HepG2 (cell line): ENCODE measurements at regions not wholly inside any gene's neighbourhood (a gene's known extent, or its start where the extent isn't known, plus 50 kb on each side); places are given as distances from the start of the nearest gene placed in this dataset.

Source experiments
- ATAC-seq: fragments of 200-7000 bp; cut with Tn5 transposase; 3 replicates; pipeline ENCODE4 v1.9.1; 2020; ENCODE audit warnings: mild to moderate bottlenecking, moderate library complexity
- BruUV-seq: library from RNA; stranded (reverse); fragments of 400-500 nt; replicated peaks from 2 replicates; lab custom pipeline; 2021; lab: Mats Ljungman, UMichigan
- CTCF ChIA-PET: fragments of 300-600 bp; formaldehyde crosslinking; extraction: SDS; loops from one replicate; lab custom pipeline; 2021; ENCODE audit warnings: low total read pairs, inconsistent platforms, low intra/inter-chr PET ratio; lab: Yijun Ruan, JAX
- POLR2A ChIA-PET: fragments of 350-600 bp; sonication (Branson Sonifier 250); formaldehyde crosslinking; loops from one replicate; lab custom pipeline; 2020; ENCODE audit warnings: antibody characterized with exemption, inconsistent platforms; lab: Yijun Ruan, JAX
- DNase-seq: peaks from one replicate; pipeline ENCODE4 v3.0.0-alpha.2; 2015; ENCODE audit warnings: low spot score
- FAIRE-seq: peaks from 3 replicates; lab custom pipeline; 2011; peaks lifted over from hg19 to GRCh38; lab: Jason Lieb, UNC
- H2AFZ ChIP-seq: one replicate; pipeline ENCODE4 v1.6.1; 2011; ENCODE audit warnings: low read length, inconsistent platforms
- H3K27ac ChIP-seq: fragments of 300-600 bp; 3 replicates; pipeline ENCODE4 v1.8.0; 2011; ENCODE audit warnings: mixed run types, mild to moderate bottlenecking, mixed read lengths, low read length, inconsistent platforms; ENCODE audit not compliant: insufficient read depth; ENCODE audit errors: extremely low read length
- H3K27me3 ChIP-seq, 2 experiments: fragments of 200-600 bp in 1 of 2; 2 replicates in 1 of 2; 3 replicates in 1 of 2; pipeline versions ENCODE4 v1.6.0 to v1.8.0; 2011; ENCODE audit warnings: low read length in 2 of 2, mild to moderate bottlenecking in 2 of 2, moderate library complexity in 2 of 2, inconsistent platforms in 1 of 2; ENCODE audit not compliant: insufficient read depth in 2 of 2, control insufficient read depth in 1 of 2
- H3K36me3 ChIP-seq, 2 experiments: fragments of 200-600 bp in 1 of 2; replicated peaks in 1 of 2; 2 replicates in 1 of 2; 3 replicates in 1 of 2; pipeline versions ENCODE4 v1.5.1 to v1.8.0; 2011; ENCODE audit warnings: low read length in 2 of 2, inconsistent platforms in 1 of 2; ENCODE audit not compliant: insufficient read depth in 2 of 2, control insufficient read depth in 1 of 2
- H3K4me1 ChIP-seq: 2 replicates; pipeline ENCODE4 v1.5.1; 2012; ENCODE audit warnings: low read length, inconsistent platforms; ENCODE audit not compliant: insufficient read depth
- H3K4me2 ChIP-seq: 2 replicates; pipeline ENCODE4 v1.6.0; 2011; ENCODE audit warnings: low read depth, low read length, inconsistent platforms
- H3K4me3 ChIP-seq, 3 experiments: fragments of 200-600 bp in 1 of 3; sonication (generic), shearing (Covaris generic) in 1 of 3; replicated peaks in 1 of 3; 2 replicates each; pipeline ENCODE4 v1.5.1; 2011 to 2016; ENCODE audit warnings: low read length in 3 of 3, inconsistent platforms in 2 of 3, low read depth in 2 of 3, mild to moderate bottlenecking in 2 of 3, control low read depth in 1 of 3, mixed read lengths in 1 of 3; ENCODE audit not compliant: insufficient read depth in 1 of 3
- H3K79me2 ChIP-seq: one replicate; pipeline ENCODE4 v1.6.1; 2011; ENCODE audit warnings: low read length, inconsistent platforms; ENCODE audit not compliant: insufficient read depth
- H3K9ac ChIP-seq: 2 replicates; pipeline ENCODE4 v1.6.0; 2011; ENCODE audit warnings: mild to moderate bottlenecking, low read depth, low read length, inconsistent platforms; ENCODE audit not compliant: insufficient read depth
- H3K9me3 ChIP-seq: 2 replicates; pipeline ENCODE4 v1.5.1; 2012; ENCODE audit warnings: mild to moderate bottlenecking, low read length
- H4K20me1 ChIP-seq: 2 replicates; pipeline ENCODE4 v1.6.0; 2011; ENCODE audit warnings: inconsistent platforms, mild to moderate bottlenecking, low read length, moderate library complexity; ENCODE audit not compliant: insufficient read depth
- CREM ChIP-seq, 2 experiments: sonication (generic) in 1 of 2; formaldehyde crosslinking in 1 of 2; IDR thresholded peaks; 2 replicates each; pipeline versions ENCODE4 v1.4.0 to v1.6.1; 2016 to 2020; ENCODE audit warnings: antibody characterized with exemption in 1 of 2, mild to moderate bottlenecking in 1 of 2, missing genetic modification reagents in 1 of 2
- NPAS2 ChIP-seq: sonication (generic); formaldehyde crosslinking; IDR thresholded peaks from 2 replicates; pipeline ENCODE4 v1.8.0; 2022; ENCODE audit warnings: mild to moderate bottlenecking, missing genetic modification reagents, borderline replicate concordance
- NRL ChIP-seq: sonication (generic); formaldehyde crosslinking; IDR thresholded peaks from 2 replicates; pipeline ENCODE4 v1.5.0; 2020; ENCODE audit warnings: missing genetic modification reagents, mild to moderate bottlenecking, moderate library complexity, borderline replicate concordance
- PITX1 ChIP-seq: sonication (generic); formaldehyde crosslinking; IDR thresholded peaks from 2 replicates; pipeline ENCODE4 v1.5.1; 2020; ENCODE audit warnings: mild to moderate bottlenecking, missing genetic modification reagents
- SIN3B ChIP-seq: fragments of 150-350 bp; IDR thresholded peaks from 2 replicates; pipeline ENCODE4 v1.6.1; 2014; ENCODE audit warnings: low read length
- STAT5B ChIP-seq: sonication (generic); formaldehyde crosslinking; IDR thresholded peaks from 2 replicates; pipeline ENCODE4 v1.4.0; 2020; ENCODE audit warnings: missing genetic modification reagents
- YEATS2 ChIP-seq: sonication (generic); formaldehyde crosslinking; IDR thresholded peaks from 2 replicates; pipeline ENCODE4 v1.4.0; 2020; ENCODE audit warnings: missing genetic modification reagents, borderline replicate concordance
- ZBTB7B ChIP-seq: sonication (generic); formaldehyde crosslinking; IDR thresholded peaks from 2 replicates; pipeline ENCODE4 v1.4.0; 2020; ENCODE audit warnings: missing genetic modification reagents
- ZFP36 ChIP-seq: fragments of 150-350 bp; IDR thresholded peaks from 2 replicates; pipeline ENCODE4 v1.6.1; 2018; ENCODE audit warnings: borderline replicate concordance, low read length, low read depth; ENCODE audit not compliant: partially characterized antibody
- ZNF674 ChIP-seq: sonication (generic); formaldehyde crosslinking; IDR thresholded peaks from 2 replicates; pipeline ENCODE4 v1.5.0; 2020; ENCODE audit warnings: low read depth, mild to moderate bottlenecking, missing genetic modification reagents
- ZNF780A ChIP-seq: sonication (generic); formaldehyde crosslinking; IDR thresholded peaks from 2 replicates; pipeline ENCODE4 v1.8.0; 2022; ENCODE audit warnings: mild to moderate bottlenecking, missing genetic modification reagents, moderate library complexity
- ZSCAN20 ChIP-seq: sonication (generic); formaldehyde crosslinking; IDR thresholded peaks from 2 replicates; pipeline ENCODE4 v1.4.0; 2020; ENCODE audit warnings: missing genetic modification reagents, mild to moderate bottlenecking, borderline replicate concordance
- ZSCAN21 ChIP-seq: sonication (generic); formaldehyde crosslinking; IDR thresholded peaks from 2 replicates; pipeline ENCODE4 v1.8.0; 2022; ENCODE audit warnings: mild to moderate bottlenecking, missing genetic modification reagents, moderate library complexity, borderline replicate concordance
- ZSCAN30 ChIP-seq: sonication (generic); formaldehyde crosslinking; IDR thresholded peaks from 2 replicates; pipeline ENCODE4 v1.5.0; 2020; ENCODE audit warnings: mild to moderate bottlenecking, missing genetic modification reagents
- WGBS: methylation state at CpG from one replicate; pipeline ENCODE4 v1.1.6; 2017; ENCODE audit warnings: low lambda C conversion rate; 5-methylcytosine and 5-hydroxymethylcytosine counted together
- in situ Hi-C: cut with HindIII; loops from 2 replicates; pipeline ENCODE4 v1.10.0; 2017; ENCODE audit warnings: low pct_unique_long_range_greater_than_20kb; ENCODE audit not compliant: extremely low pct_ligation_motif_present
- intact Hi-C: fragments of 100-400 bp; cut with micrococcal nuclease; formaldehyde crosslinking; loops from one replicate; pipeline ENCODE4 v1.10.0; 2022; ENCODE audit not compliant: unreplicated experiment
- TF ChIP-seq, protein P1 (sequence below): sonication (generic); formaldehyde crosslinking; IDR thresholded peaks from 2 replicates; pipeline ENCODE4 v1.5.1; 2020; ENCODE audit warnings: missing genetic modification reagents, mild to moderate bottlenecking, borderline replicate concordance
- TF ChIP-seq, protein P2 (sequence below): sonication (generic); formaldehyde crosslinking; IDR thresholded peaks from 2 replicates; pipeline ENCODE4 v1.5.0; 2020; ENCODE audit warnings: missing genetic modification reagents

DNA sequence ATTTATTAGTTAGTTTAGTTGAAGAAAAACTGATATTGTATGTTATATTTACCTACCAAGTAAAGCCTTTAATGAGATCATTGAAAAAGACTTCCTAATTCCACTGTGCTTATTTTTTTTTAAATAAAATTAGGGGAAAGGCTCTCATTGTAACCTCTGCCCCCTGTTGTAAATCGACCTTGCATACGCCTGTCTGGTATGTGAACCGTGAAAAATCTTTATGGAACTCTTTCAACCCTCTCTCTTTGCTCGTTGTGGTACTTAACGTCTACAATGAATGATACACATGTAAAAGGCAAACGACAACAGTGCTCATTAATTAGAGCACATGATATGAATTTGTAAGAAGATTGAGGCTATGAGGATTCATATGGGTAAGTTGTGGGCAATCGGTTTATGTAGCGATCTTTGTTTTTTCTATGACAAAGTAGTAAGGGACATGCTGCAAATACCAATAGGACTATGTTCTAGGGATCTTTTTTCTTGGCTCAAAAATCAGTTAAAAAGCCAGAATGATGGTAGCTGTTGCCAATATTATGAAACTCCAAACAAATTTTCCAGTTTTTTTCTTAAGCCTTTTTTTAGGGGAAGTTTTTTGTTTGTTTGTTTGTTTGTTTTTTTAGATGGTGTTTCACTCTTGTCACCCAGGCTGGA is 119.0 kb upstream of the MCHR2 start:
- no peaks in the 10 kb centered on the region for H3K4me1 ChIP-seq
- no peak overlapping the region for H2AFZ ChIP-seq
- no peak for FAIRE-seq
- intact Hi-C loops: loop anchor here (10.0 kb wide), 1 partner anchor 222 kb away; no protein-coding TSS in a partner anchor
- ChIA-PET POLR2A (no interaction called here), CTCF (no interaction called here)
- H3K9me3 ChIP-seq: no peaks in the 10 kb centered on the region
- in situ Hi-C loops: loop anchor here (10.0 kb wide), 1 partner anchor 552 kb away; no protein-coding TSS in a partner anchor
- no peak for DNase-seq
- H3K36me3 ChIP-seq: no peaks in the 10 kb centered on the region
- TF ChIP-seq STAT5B (CRISPR knock-in tag) (no peak), ZNF780A (CRISPR knock-in tag) (no peak)
- WGBS: 5% methylated on average over 8 of the region's 8 CpGs
- H3K79me2 ChIP-seq: no peaks in the 10 kb centered on the region
- H3K4me2 ChIP-seq: no peak overlapping the region
- H3K9ac ChIP-seq: no peak overlapping the region
- no peaks in the 10 kb centered on the region; a peak in 1 of 5 replicates for H3K27me3 ChIP-seq
- H3K27ac ChIP-seq: no peak overlapping the region
- ATAC-seq: no peak
- no peaks in the 10 kb centered on the region for H4K20me1 ChIP-seq
- no peak overlapping the region for H3K4me3 ChIP-seq
- BruUV-seq: no TSS peak

DNA sequence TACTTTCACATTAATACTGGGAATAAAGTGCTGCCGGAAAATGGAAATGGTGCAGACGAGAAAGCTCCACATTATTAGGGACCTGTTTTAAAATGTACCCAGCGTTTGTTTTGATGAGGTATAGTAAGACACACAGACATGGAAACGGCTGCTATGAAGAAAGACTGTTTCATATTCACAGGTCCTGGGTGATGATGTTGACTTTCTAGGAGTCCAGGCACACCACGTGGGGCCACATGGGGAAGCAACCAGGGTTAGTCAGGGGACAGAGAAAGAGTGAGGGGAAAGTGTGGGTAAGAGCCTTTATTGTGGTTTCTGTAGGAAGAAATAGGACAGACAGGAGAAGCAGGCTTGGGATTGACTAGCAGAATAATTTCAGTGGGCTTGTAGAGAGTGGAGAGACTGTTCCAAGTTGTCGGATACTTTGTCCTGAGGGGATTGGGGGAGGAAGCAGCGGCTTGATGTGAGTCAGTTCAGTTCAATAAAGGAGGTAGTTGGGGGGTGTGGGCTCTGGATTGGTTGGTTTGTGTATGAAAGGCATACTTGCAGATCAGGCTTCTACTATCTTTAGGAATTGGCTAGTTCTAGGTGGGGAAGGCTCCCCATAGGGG is 112.0 kb upstream of the MCHR2 start:
- H3K4me3 ChIP-seq: no peak overlapping the region
- no peak overlapping the region for H3K9ac ChIP-seq
- BruUV-seq: no TSS peak
- intact Hi-C loops: loop anchor here (2.0 kb wide), 1 partner anchor 373 kb away; no protein-coding TSS in a partner anchor
- WGBS: 7% methylated on average over 7 of the region's 7 CpGs
- no peak overlapping the region for H3K27ac ChIP-seq
- H3K36me3 ChIP-seq: no peaks in the 10 kb centered on the region
- no peaks in the 10 kb centered on the region for H3K4me1 ChIP-seq
- DNase-seq: no peak
- H2AFZ ChIP-seq: no peak overlapping the region
- in situ Hi-C loops: no loop called here
- H4K20me1 ChIP-seq: no peaks in the 10 kb centered on the region
- POLR2A ChIA-PET: no interaction called here
- no peaks in the 10 kb centered on the region for H3K9me3 ChIP-seq
- H3K27me3 ChIP-seq: no peaks in the 10 kb centered on the region
- H3K79me2 ChIP-seq: no peaks in the 10 kb centered on the region
- ATAC-seq: no peak
- no peak overlapping the region for H3K4me2 ChIP-seq
- FAIRE-seq: no peak
- CTCF ChIA-PET: interaction anchor here (2.0 kb wide), 1 partner anchor 373 kb away, joined by 9 read pairs; no protein-coding TSS in a partner anchor
- TF ChIP-seq ZSCAN21 (no peak), ZSCAN30 (CRISPR knock-in tag) (no peak), SIN3B (no peak), ZNF674 (CRISPR knock-in tag) (no peak), YEATS2 (CRISPR knock-in tag) (no peak), PITX1 (no peak), NRL (no peak), ZSCAN20 (CRISPR knock-in tag) (no peak), ZFP36 (no peak), NPAS2 (CRISPR knock-in tag) (no peak), ZBTB7B (CRISPR knock-in tag) (no peak), CREM (IDR thresholded peaks at IDR 0.05) (no peak), CREM (CRISPR knock-in tag; IDR thresholded peaks at IDR 0.05) (no peak)
- TF ChIP-seq, protein P1, sequence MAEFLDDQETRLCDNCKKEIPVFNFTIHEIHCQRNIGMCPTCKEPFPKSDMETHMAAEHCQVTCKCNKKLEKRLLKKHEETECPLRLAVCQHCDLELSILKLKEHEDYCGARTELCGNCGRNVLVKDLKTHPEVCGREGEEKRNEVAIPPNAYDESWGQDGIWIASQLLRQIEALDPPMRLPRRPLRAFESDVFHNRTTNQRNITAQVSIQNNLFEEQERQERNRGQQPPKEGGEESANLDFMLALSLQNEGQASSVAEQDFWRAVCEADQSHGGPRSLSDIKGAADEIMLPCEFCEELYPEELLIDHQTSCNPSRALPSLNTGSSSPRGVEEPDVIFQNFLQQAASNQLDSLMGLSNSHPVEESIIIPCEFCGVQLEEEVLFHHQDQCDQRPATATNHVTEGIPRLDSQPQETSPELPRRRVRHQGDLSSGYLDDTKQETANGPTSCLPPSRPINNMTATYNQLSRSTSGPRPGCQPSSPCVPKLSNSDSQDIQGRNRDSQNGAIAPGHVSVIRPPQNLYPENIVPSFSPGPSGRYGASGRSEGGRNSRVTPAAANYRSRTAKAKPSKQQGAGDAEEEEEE (CRISPR knock-in tag): no peak
- TF ChIP-seq, protein P2, sequence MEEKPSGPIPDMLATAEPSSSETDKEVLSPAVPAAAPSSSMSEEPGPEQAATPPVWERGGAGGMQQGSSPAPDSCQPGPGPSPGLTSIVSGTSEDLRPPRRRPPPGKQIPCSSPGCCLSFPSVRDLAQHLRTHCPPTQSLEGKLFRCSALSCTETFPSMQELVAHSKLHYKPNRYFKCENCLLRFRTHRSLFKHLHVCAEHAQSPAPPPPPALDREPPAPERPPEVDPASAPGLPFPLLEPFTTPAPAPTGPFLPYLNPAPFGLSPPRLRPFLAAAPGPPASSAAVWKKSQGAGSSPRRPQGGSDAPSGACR: no peak
